Liver (tissue), 3 donors: ENCODE measurements at regions not wholly inside any gene's neighbourhood (a gene's known extent, or its start where the extent isn't known, plus 50 kb on each side); places are given as distances from the start of the nearest gene placed in this dataset.

Source experiments
- CTCF ChIP-seq: fragments of 150-350 bp; IDR thresholded peaks from 2 replicates; pipeline ENCODE4 v1.5.1; 2017; ENCODE audit warnings: improper control_type of control experiment, low read depth, low read length; ENCODE audit not compliant: missing input control
- SP1 ChIP-seq: IDR thresholded peaks from 2 replicates; pipeline ENCODE4 v1.6.1; 2018; ENCODE audit warnings: antibody characterized with exemption, mild to moderate bottlenecking
- TF ChIP-seq, protein P1 (sequence below): IDR thresholded peaks from 2 replicates; pipeline ENCODE4 v1.6.1; 2016; ENCODE audit warnings: antibody characterized with exemption
- donor health status: healthy.
- donor health status: healthy.

GRCh38 chr2:4356541-4356940, 653.2 kb downstream of the DCDC2C start:
- TF ChIP-seq CTCF (no peak), SP1 (no peak)
- TF ChIP-seq, protein P1, sequence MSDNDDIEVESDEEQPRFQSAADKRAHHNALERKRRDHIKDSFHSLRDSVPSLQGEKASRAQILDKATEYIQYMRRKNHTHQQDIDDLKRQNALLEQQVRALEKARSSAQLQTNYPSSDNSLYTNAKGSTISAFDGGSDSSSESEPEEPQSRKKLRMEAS, result no peak
